ENCODE measurements at regions not wholly inside any gene's neighbourhood (a gene's known extent, or its start where the extent isn't known, plus 50 kb on each side); places are given as distances from the start of the nearest gene placed in this dataset.
"Not testable (repeated sequence)": the region's sequence is repeated elsewhere in the genome, so short reads cannot be mapped to it uniquely, and the experiment has no call there.

GRCh38 chr6:93183531-93183972 is 235.8 kb downstream of the EPHA7 start:
- ATAC-seq (ENCODE audit: low FRiP score in 2 of 2) = no peak
- 40 to 45% methylated on average over 3 of the region's 3 CpGs for WGBS, 2 donors

GRCh38 chr6:93182938-93183479 is 236.3 kb downstream of the EPHA7 start:
- 69 to 76% methylated on average over 2 of the region's 2 CpGs for WGBS, 2 donors
- DNase-seq = no peak
- Histone ChIP-seq H3K27me3 (no peaks in the 10 kb centered on the region), H3K4me1 (no peaks in the 10 kb centered on the region), H3K9me3 (no peaks in the 10 kb centered on the region), H3K36me3 (no peaks in the 10 kb centered on the region), H3K4me3 (no peak overlapping the region), H3K27ac (no peak overlapping the region)
- no peak for TF ChIP-seq CTCF (IDR thresholded peaks at IDR 0.05)
- no peak for TF ChIP-seq POLR2AphosphoS5 (IDR thresholded peaks at IDR 0.05)
- TF ChIP-seq EP300 (IDR thresholded peaks at IDR 0.05) = no peak
- TF ChIP-seq POLR2A (IDR thresholded peaks at IDR 0.05) = no peak
- no peak for ATAC-seq (ENCODE audit: low FRiP score in 2 of 2)

More at GRCh38 chr6:93183531-93183972, 235.8 kb downstream of the EPHA7 start:
- H3K36me3 ChIP-seq = no peaks in the 10 kb centered on the region
- H3K4me1 ChIP-seq = no peaks in the 10 kb centered on the region
- TF ChIP-seq POLR2A (IDR thresholded peaks at IDR 0.05) (no peak), CTCF (IDR thresholded peaks at IDR 0.05) (no peak), EP300 (IDR thresholded peaks at IDR 0.05) (no peak), POLR2AphosphoS5 (IDR thresholded peaks at IDR 0.05) (no peak)
- H3K4me3 ChIP-seq = no peak overlapping the region
- no peaks in the 10 kb centered on the region for H3K9me3 ChIP-seq
- no peaks in the 10 kb centered on the region for H3K27me3 ChIP-seq
- H3K27ac ChIP-seq = no peak overlapping the region
- no peak for DNase-seq

- Histone ChIP-seq H3K4me3 (no peak overlapping the region), H3K27me3 (no peaks in the 10 kb centered on the region), H3K9me3 (no peaks in the 10 kb centered on the region), H3K36me3 (no peaks in the 10 kb centered on the region), H3K27ac (no peak overlapping the region), H3K4me1 (no peaks in the 10 kb centered on the region)
- no peak for ATAC-seq (ENCODE audit: low FRiP score in 2 of 2)
- TF ChIP-seq POLR2A (IDR thresholded peaks at IDR 0.05) = no peak
- no peak for TF ChIP-seq CTCF (IDR thresholded peaks at IDR 0.05)
- no peak for TF ChIP-seq EP300 (IDR thresholded peaks at IDR 0.05)
- TF ChIP-seq POLR2AphosphoS5 (IDR thresholded peaks at IDR 0.05) = no peak
- DNase-seq = no peak
- WGBS, 2 donors = 82 to 85% methylated on average over 2 of the region's 2 CpGs
These were observed 241.4 kb downstream of the EPHA7 start for GRCh38 chr6:93177918-93178317.

- no peak overlapping the region for H3K4me3 ChIP-seq
- WGBS, 2 donors = 72 to 83% methylated on average over 3 of the region's 3 CpGs
- TF ChIP-seq POLR2AphosphoS5 (IDR thresholded peaks at IDR 0.05) = no peak
- no peak for TF ChIP-seq EP300 (IDR thresholded peaks at IDR 0.05)
- TF ChIP-seq POLR2A (IDR thresholded peaks at IDR 0.05) = no peak
- TF ChIP-seq CTCF (IDR thresholded peaks at IDR 0.05) = no peak
- DNase-seq = no peak
- H3K27me3 ChIP-seq = no peaks in the 10 kb centered on the region
- H3K4me1 ChIP-seq = no peaks in the 10 kb centered on the region
- H3K36me3 ChIP-seq = no peaks in the 10 kb centered on the region
- no peaks in the 10 kb centered on the region for H3K9me3 ChIP-seq
- no peak overlapping the region for H3K27ac ChIP-seq
- no peak for ATAC-seq (ENCODE audit: low FRiP score in 2 of 2)
These were observed 241.9 kb downstream of the EPHA7 start for GRCh38 chr6:93177438-93177837.

GRCh38 chr6:93176070-93176469 is 243.3 kb downstream of the EPHA7 start:
- Histone ChIP-seq H3K27me3 (no peaks in the 10 kb centered on the region), H3K4me3 (no peak overlapping the region), H3K27ac (no peak overlapping the region), H3K4me1 (no peaks in the 10 kb centered on the region), H3K36me3 (no peaks in the 10 kb centered on the region), H3K9me3 (no peaks in the 10 kb centered on the region)
- DNase-seq (no peak), ATAC-seq (ENCODE audit: low FRiP score in 2 of 2) (no peak)
- 70 to 79% methylated on average over 1 of the region's 1 CpG for WGBS, 2 donors
- TF ChIP-seq POLR2A (IDR thresholded peaks at IDR 0.05) = no peak
- TF ChIP-seq POLR2AphosphoS5 (IDR thresholded peaks at IDR 0.05) = no peak

- H3K27ac ChIP-seq; H3K4me3 ChIP-seq; H3K4me1 ChIP-seq; ATAC-seq (ENCODE audit: low FRiP score in 2 of 2); H3K27me3 ChIP-seq; DNase-seq; H3K36me3 ChIP-seq; H3K9me3 ChIP-seq: not testable (repeated sequence)
- 74% methylated on average over 7 of the region's 10 CpGs; no CpG with 5 or more reads in 1 of the 2 donors for WGBS, 2 donors
These were observed 245.8 kb downstream of the EPHA7 start for GRCh38 chr6:93173573-93173972.

Data from upper lobe of left lung (tissue), 6 donors.